ENCODE measurements at regions not wholly inside any gene's neighbourhood (a gene's known extent, or its start where the extent isn't known, plus 50 kb on each side); places are given as distances from the start of the nearest gene placed in this dataset.
"Not testable (repeated sequence)": the region's sequence is repeated elsewhere in the genome, so short reads cannot be mapped to it uniquely, and the experiment has no call there.

- H3K9me3 ChIP-seq (replicated peaks; ENCODE audit: low read length); H3K4me3 ChIP-seq (ENCODE audit: low read length); H3K4me2 ChIP-seq (ENCODE audit: low read length); H3K36me3 ChIP-seq (ENCODE audit: insufficient read depth, low read length); H3K4me1 ChIP-seq (ENCODE audit: control insufficient read depth, insufficient read depth, low read length); H3K9ac ChIP-seq (ENCODE audit: low read depth, low read length); H3K27me3 ChIP-seq (ENCODE audit: control insufficient read depth, insufficient read depth, low read length): not testable (repeated sequence)
These were observed 122.0 kb downstream of the ALG1L2 start for GRCh38 chr3:130203633-130204032.

- no peaks in the 10 kb centered on the region for H3K9me3 ChIP-seq (replicated peaks; ENCODE audit: low read length)
- H3K4me2 ChIP-seq (ENCODE audit: low read length) = no peak overlapping the region
- no peak overlapping the region for H3K4me3 ChIP-seq (ENCODE audit: low read length)
- H3K9ac ChIP-seq (ENCODE audit: low read depth, low read length) = no peak overlapping the region
- H3K4me1 ChIP-seq (ENCODE audit: control insufficient read depth, insufficient read depth, low read length) = no peaks in the 10 kb centered on the region
- H3K27me3 ChIP-seq (ENCODE audit: control insufficient read depth, insufficient read depth, low read length) = no peaks in the 10 kb centered on the region
- H3K36me3 ChIP-seq (ENCODE audit: insufficient read depth, low read length) = no peaks in the 10 kb centered on the region
These were observed 117.9 kb upstream of the COL6A5 start for GRCh38 chr3:130227540-130227939.

GRCh38 chr3:130242850-130243569 is 102.5 kb upstream of the COL6A5 start:
- H3K4me2 ChIP-seq (ENCODE audit: low read length) = no peak overlapping the region
- no peaks in the 10 kb centered on the region for H3K4me1 ChIP-seq (ENCODE audit: control insufficient read depth, insufficient read depth, low read length)
- no peaks in the 10 kb centered on the region for H3K9me3 ChIP-seq (replicated peaks; ENCODE audit: low read length)
- H3K9ac ChIP-seq (ENCODE audit: low read depth, low read length) = no peak overlapping the region
- no peaks in the 10 kb centered on the region for H3K36me3 ChIP-seq (ENCODE audit: insufficient read depth, low read length)
- H3K4me3 ChIP-seq (ENCODE audit: low read length) = no peak overlapping the region
- H3K27me3 ChIP-seq (ENCODE audit: control insufficient read depth, insufficient read depth, low read length) = no peaks in the 10 kb centered on the region

GRCh38 chr3:130243808-130244207 is 101.7 kb upstream of the COL6A5 start:
- Histone ChIP-seq H3K4me2 (ENCODE audit: low read length) (no peak overlapping the region), H3K36me3 (ENCODE audit: insufficient read depth, low read length) (no peaks in the 10 kb centered on the region), H3K4me1 (ENCODE audit: control insufficient read depth, insufficient read depth, low read length) (no peaks in the 10 kb centered on the region), H3K4me3 (ENCODE audit: low read length) (no peak overlapping the region), H3K9me3 (replicated peaks; ENCODE audit: low read length) (no peaks in the 10 kb centered on the region), H3K27me3 (ENCODE audit: control insufficient read depth, insufficient read depth, low read length) (no peaks in the 10 kb centered on the region), H3K9ac (ENCODE audit: low read depth, low read length) (no peak overlapping the region)

GRCh38 chr3:130250982-130251381 is 94.5 kb upstream of the COL6A5 start:
- no peaks in the 10 kb centered on the region for H3K36me3 ChIP-seq (ENCODE audit: insufficient read depth, low read length)
- H3K27me3 ChIP-seq (ENCODE audit: control insufficient read depth, insufficient read depth, low read length) = peaks cover 3% of the 10 kb centered on the region
- no peaks in the 10 kb centered on the region for H3K4me1 ChIP-seq (ENCODE audit: control insufficient read depth, insufficient read depth, low read length)
- no peak overlapping the region for H3K4me2 ChIP-seq (ENCODE audit: low read length)
- H3K9me3 ChIP-seq (replicated peaks; ENCODE audit: low read length) = no peaks in the 10 kb centered on the region
- no peak overlapping the region for H3K4me3 ChIP-seq (ENCODE audit: low read length)
- H3K9ac ChIP-seq (ENCODE audit: low read depth, low read length) = no peak overlapping the region

GRCh38 chr3:130255442-130255841 is 90.0 kb upstream of the COL6A5 start:
- peaks cover 9% of the 10 kb centered on the region for H3K27me3 ChIP-seq (ENCODE audit: control insufficient read depth, insufficient read depth, low read length)
- no peaks in the 10 kb centered on the region for H3K9me3 ChIP-seq (replicated peaks; ENCODE audit: low read length)
- H3K4me3 ChIP-seq (ENCODE audit: low read length) = no peak overlapping the region
- no peak overlapping the region for H3K4me2 ChIP-seq (ENCODE audit: low read length)
- no peaks in the 10 kb centered on the region for H3K36me3 ChIP-seq (ENCODE audit: insufficient read depth, low read length)
- H3K9ac ChIP-seq (ENCODE audit: low read depth, low read length) = no peak overlapping the region
- no peaks in the 10 kb centered on the region for H3K4me1 ChIP-seq (ENCODE audit: control insufficient read depth, insufficient read depth, low read length)

GRCh38 chr3:130256821-130257340 is 88.6 kb upstream of the COL6A5 start:
- Histone ChIP-seq H3K9ac (ENCODE audit: low read depth, low read length) (no peak overlapping the region), H3K4me2 (ENCODE audit: low read length) (no peak overlapping the region), H3K36me3 (ENCODE audit: insufficient read depth, low read length) (no peaks in the 10 kb centered on the region), H3K27me3 (ENCODE audit: control insufficient read depth, insufficient read depth, low read length) (peaks cover 9% of the 10 kb centered on the region), H3K4me1 (ENCODE audit: control insufficient read depth, insufficient read depth, low read length) (no peaks in the 10 kb centered on the region), H3K9me3 (replicated peaks; ENCODE audit: low read length) (no peaks in the 10 kb centered on the region), H3K4me3 (ENCODE audit: low read length) (no peak overlapping the region)

- H3K27me3 ChIP-seq (ENCODE audit: control insufficient read depth, insufficient read depth, low read length) = peaks cover 6% of the 10 kb centered on the region
- no peaks in the 10 kb centered on the region for H3K4me1 ChIP-seq (ENCODE audit: control insufficient read depth, insufficient read depth, low read length)
- H3K4me3 ChIP-seq (ENCODE audit: low read length) = no peak overlapping the region
- H3K9me3 ChIP-seq (replicated peaks; ENCODE audit: low read length) = no peaks in the 10 kb centered on the region
- H3K36me3 ChIP-seq (ENCODE audit: insufficient read depth, low read length) = no peaks in the 10 kb centered on the region
- H3K9ac ChIP-seq (ENCODE audit: low read depth, low read length) = no peak overlapping the region
- no peak overlapping the region for H3K4me2 ChIP-seq (ENCODE audit: low read length)
These were observed 86.9 kb upstream of the COL6A5 start for GRCh38 chr3:130258532-130258952.

GRCh38 chr3:130259166-130259874 is 86.2 kb upstream of the COL6A5 start:
- no peak overlapping the region for H3K4me2 ChIP-seq (ENCODE audit: low read length)
- peaks cover 6% of the 10 kb centered on the region for H3K27me3 ChIP-seq (ENCODE audit: control insufficient read depth, insufficient read depth, low read length)
- no peaks in the 10 kb centered on the region for H3K9me3 ChIP-seq (replicated peaks; ENCODE audit: low read length)
- H3K9ac ChIP-seq (ENCODE audit: low read depth, low read length) = no peak overlapping the region
- no peaks in the 10 kb centered on the region for H3K4me1 ChIP-seq (ENCODE audit: control insufficient read depth, insufficient read depth, low read length)
- no peaks in the 10 kb centered on the region for H3K36me3 ChIP-seq (ENCODE audit: insufficient read depth, low read length)
- no peak overlapping the region for H3K4me3 ChIP-seq (ENCODE audit: low read length)

- Histone ChIP-seq H3K4me3 (ENCODE audit: low read length) (no peak overlapping the region), H3K36me3 (ENCODE audit: insufficient read depth, low read length) (no peaks in the 10 kb centered on the region), H3K4me2 (ENCODE audit: low read length) (no peak overlapping the region)
These were observed 84.6 kb upstream of the COL6A5 start for GRCh38 chr3:130260918-130261317.

GRCh38 chr3:130263708-130264107 is 81.8 kb upstream of the COL6A5 start:
- H3K9me3 ChIP-seq (replicated peaks; ENCODE audit: low read length) = no peaks in the 10 kb centered on the region
- H3K4me1 ChIP-seq (ENCODE audit: control insufficient read depth, insufficient read depth, low read length) = no peaks in the 10 kb centered on the region
- no peak overlapping the region for H3K4me2 ChIP-seq (ENCODE audit: low read length)
- H3K9ac ChIP-seq (ENCODE audit: low read depth, low read length) = no peak overlapping the region
- H3K36me3 ChIP-seq (ENCODE audit: insufficient read depth, low read length) = no peaks in the 10 kb centered on the region
- no peaks in the 10 kb centered on the region for H3K27me3 ChIP-seq (ENCODE audit: control insufficient read depth, insufficient read depth, low read length)
- H3K4me3 ChIP-seq (ENCODE audit: low read length) = no peak overlapping the region

More at GRCh38 chr3:130260918-130261317, 84.6 kb upstream of the COL6A5 start:
- H3K4me1 ChIP-seq (ENCODE audit: control insufficient read depth, insufficient read depth, low read length) = no peaks in the 10 kb centered on the region
- H3K9ac ChIP-seq (ENCODE audit: low read depth, low read length) = no peak overlapping the region
- peaks cover 6% of the 10 kb centered on the region for H3K27me3 ChIP-seq (ENCODE audit: control insufficient read depth, insufficient read depth, low read length)
- H3K9me3 ChIP-seq (replicated peaks; ENCODE audit: low read length) = no peaks in the 10 kb centered on the region

- no peak overlapping the region for H3K4me2 ChIP-seq (ENCODE audit: low read length)
- no peak overlapping the region for H3K4me3 ChIP-seq (ENCODE audit: low read length)
- no peaks in the 10 kb centered on the region for H3K4me1 ChIP-seq (ENCODE audit: control insufficient read depth, insufficient read depth, low read length)
- no peaks in the 10 kb centered on the region for H3K36me3 ChIP-seq (ENCODE audit: insufficient read depth, low read length)
- H3K9ac ChIP-seq (ENCODE audit: low read depth, low read length) = no peak overlapping the region
- no peaks in the 10 kb centered on the region for H3K27me3 ChIP-seq (ENCODE audit: control insufficient read depth, insufficient read depth, low read length)
- H3K9me3 ChIP-seq (replicated peaks; ENCODE audit: low read length) = no peaks in the 10 kb centered on the region
These were observed 78.7 kb upstream of the COL6A5 start for GRCh38 chr3:130266817-130267216.

Data from skeletal muscle satellite cell (primary cell).